Neural cell (in vitro differentiated cells): ENCODE measurements at regions not wholly inside any gene's neighbourhood (a gene's known extent, or its start where the extent isn't known, plus 50 kb on each side); places are given as distances from the start of the nearest gene placed in this dataset.

Experiments used
- EP300 ChIP-seq: fragments of 450-650 bp; conservative IDR thresholded peaks from 2 replicates; pipeline ENCODE4 v1.6.1; 2014; ENCODE audit warnings: antibody characterized with exemption, mild to moderate bottlenecking, moderate library complexity; ENCODE audit not compliant: poor library complexity, severe bottlenecking
- EZH2 ChIP-seq: fragments of 200-600, 300-800 bp; shearing (Covaris generic), sonication (generic); IDR thresholded peaks from 2 replicates; pipeline ENCODE4 v1.6.1; 2014; ENCODE audit warnings: antibody characterized with exemption, low read length, borderline replicate concordance, mild to moderate bottlenecking; ENCODE audit not compliant: insufficient read depth, poor library complexity, severe bottlenecking
- MXI1 ChIP-seq: fragments of 450-650 bp; conservative IDR thresholded peaks from 2 replicates; pipeline ENCODE4 v1.6.1; 2014; ENCODE audit warnings: antibody characterized with exemption, mild to moderate bottlenecking; ENCODE audit not compliant: poor library complexity, severe bottlenecking
- POLR2AphosphoS5 ChIP-seq: IDR thresholded peaks from 2 replicates; pipeline ENCODE4 v1.6.1; 2012
- RAD21 ChIP-seq: fragments of 450-650 bp; conservative IDR thresholded peaks from 2 replicates; pipeline ENCODE4 v1.6.1; 2014; ENCODE audit warnings: antibody characterized with exemption, mild to moderate bottlenecking, moderate library complexity
- TAF1 ChIP-seq: IDR thresholded peaks from 2 replicates; pipeline ENCODE4 v1.6.1; 2012; ENCODE audit warnings: low read depth
- TF ChIP-seq, protein P1 (sequence below): fragments of 450-650 bp; IDR thresholded peaks from 2 replicates; pipeline ENCODE4 v1.5.1; 2014; ENCODE audit warnings: antibody characterized with exemption, mild to moderate bottlenecking, moderate library complexity; ENCODE audit not compliant: poor library complexity, severe bottlenecking
- TF ChIP-seq, protein P2 (sequence below): IDR thresholded peaks from 2 replicates; pipeline ENCODE4 v1.6.1; 2012; ENCODE audit warnings: borderline replicate concordance

DNA sequence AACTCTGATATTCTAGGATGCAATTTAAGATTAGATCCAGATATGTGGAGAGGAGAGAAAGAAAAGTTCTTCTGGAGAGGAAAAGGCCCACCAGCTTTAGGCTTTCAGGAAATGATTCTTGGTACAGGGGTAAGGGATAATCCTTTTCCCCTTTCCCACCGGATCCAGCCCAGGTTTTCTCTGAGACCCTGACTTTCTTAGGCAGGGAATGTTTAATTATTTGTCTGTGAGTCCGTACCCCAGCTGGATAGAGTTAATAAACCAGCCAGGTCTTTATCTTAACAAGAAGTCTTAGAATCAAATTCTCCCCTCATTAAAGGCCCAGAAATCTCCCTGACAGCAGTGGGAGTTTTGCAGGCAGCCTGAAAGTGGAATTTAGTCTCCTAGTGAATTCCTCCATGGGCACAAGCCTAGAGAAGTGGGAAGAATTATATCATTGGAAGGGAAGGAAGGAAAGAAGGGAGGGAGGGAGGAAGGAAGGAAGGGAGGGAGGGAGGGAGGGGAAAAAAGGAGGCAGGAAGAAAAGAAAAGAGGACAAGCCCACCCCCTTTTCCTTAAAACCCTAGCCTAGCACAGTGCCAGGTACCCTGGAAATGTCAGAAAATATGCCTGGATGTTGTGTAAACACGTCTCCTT is 189.0 kb downstream of the PLPP3 start:
- TF ChIP-seq, protein P1, sequence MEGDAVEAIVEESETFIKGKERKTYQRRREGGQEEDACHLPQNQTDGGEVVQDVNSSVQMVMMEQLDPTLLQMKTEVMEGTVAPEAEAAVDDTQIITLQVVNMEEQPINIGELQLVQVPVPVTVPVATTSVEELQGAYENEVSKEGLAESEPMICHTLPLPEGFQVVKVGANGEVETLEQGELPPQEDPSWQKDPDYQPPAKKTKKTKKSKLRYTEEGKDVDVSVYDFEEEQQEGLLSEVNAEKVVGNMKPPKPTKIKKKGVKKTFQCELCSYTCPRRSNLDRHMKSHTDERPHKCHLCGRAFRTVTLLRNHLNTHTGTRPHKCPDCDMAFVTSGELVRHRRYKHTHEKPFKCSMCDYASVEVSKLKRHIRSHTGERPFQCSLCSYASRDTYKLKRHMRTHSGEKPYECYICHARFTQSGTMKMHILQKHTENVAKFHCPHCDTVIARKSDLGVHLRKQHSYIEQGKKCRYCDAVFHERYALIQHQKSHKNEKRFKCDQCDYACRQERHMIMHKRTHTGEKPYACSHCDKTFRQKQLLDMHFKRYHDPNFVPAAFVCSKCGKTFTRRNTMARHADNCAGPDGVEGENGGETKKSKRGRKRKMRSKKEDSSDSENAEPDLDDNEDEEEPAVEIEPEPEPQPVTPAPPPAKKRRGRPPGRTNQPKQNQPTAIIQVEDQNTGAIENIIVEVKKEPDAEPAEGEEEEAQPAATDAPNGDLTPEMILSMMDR: no peak
- no peak for TF ChIP-seq RAD21
- no peak for TF ChIP-seq EZH2
- TF ChIP-seq POLR2AphosphoS5: no peak
- TF ChIP-seq MXI1: no peak
- no peak for TF ChIP-seq TAF1
- TF ChIP-seq EP300: no peak
- TF ChIP-seq, protein P2, sequence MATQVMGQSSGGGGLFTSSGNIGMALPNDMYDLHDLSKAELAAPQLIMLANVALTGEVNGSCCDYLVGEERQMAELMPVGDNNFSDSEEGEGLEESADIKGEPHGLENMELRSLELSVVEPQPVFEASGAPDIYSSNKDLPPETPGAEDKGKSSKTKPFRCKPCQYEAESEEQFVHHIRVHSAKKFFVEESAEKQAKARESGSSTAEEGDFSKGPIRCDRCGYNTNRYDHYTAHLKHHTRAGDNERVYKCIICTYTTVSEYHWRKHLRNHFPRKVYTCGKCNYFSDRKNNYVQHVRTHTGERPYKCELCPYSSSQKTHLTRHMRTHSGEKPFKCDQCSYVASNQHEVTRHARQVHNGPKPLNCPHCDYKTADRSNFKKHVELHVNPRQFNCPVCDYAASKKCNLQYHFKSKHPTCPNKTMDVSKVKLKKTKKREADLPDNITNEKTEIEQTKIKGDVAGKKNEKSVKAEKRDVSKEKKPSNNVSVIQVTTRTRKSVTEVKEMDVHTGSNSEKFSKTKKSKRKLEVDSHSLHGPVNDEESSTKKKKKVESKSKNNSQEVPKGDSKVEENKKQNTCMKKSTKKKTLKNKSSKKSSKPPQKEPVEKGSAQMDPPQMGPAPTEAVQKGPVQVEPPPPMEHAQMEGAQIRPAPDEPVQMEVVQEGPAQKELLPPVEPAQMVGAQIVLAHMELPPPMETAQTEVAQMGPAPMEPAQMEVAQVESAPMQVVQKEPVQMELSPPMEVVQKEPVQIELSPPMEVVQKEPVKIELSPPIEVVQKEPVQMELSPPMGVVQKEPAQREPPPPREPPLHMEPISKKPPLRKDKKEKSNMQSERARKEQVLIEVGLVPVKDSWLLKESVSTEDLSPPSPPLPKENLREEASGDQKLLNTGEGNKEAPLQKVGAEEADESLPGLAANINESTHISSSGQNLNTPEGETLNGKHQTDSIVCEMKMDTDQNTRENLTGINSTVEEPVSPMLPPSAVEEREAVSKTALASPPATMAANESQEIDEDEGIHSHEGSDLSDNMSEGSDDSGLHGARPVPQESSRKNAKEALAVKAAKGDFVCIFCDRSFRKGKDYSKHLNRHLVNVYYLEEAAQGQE: no peak
